ENCODE measurements at regions not wholly inside any gene's neighbourhood (a gene's known extent, or its start where the extent isn't known, plus 50 kb on each side); places are given as distances from the start of the nearest gene placed in this dataset.

- no peak for TF ChIP-seq POLR2AphosphoS5 (IDR thresholded peaks at IDR 0.05; ENCODE audit: borderline replicate concordance, low read depth, low read length)
- TF ChIP-seq EZH2 (IDR thresholded peaks at IDR 0.05) = no peak
- no peak for TF ChIP-seq FOXP2 (optimal IDR thresholded peaks at IDR 0.05; ENCODE audit: control extremely low read depth, extremely low read length, insufficient read depth)
Observed at GRCh38 chr11:15605094-15605493, 490.4 kb downstream of the INSC start.

Measured in SK-N-MC (cell line).